Keratinocyte (primary cell): ENCODE measurements at regions not wholly inside any gene's neighbourhood (a gene's known extent, or its start where the extent isn't known, plus 50 kb on each side); places are given as distances from the start of the nearest gene placed in this dataset.

Source experiments
- DNase-seq: peaks from one replicate; pipeline ENCODE4 v3.0.0-alpha.2; 2011; ENCODE audit warnings: low read depth, missing footprints, low spot score
- FAIRE-seq: peaks from 2 replicates; lab custom pipeline; 2011; peaks lifted over from hg19 to GRCh38; lab: Jason Lieb, UNC
- H2AFZ ChIP-seq: 2 replicates; pipeline ENCODE4 v1.6.0; 2012; ENCODE audit warnings: low read length, control low read depth, inconsistent platforms; ENCODE audit not compliant: control insufficient read depth
- H3K27ac ChIP-seq: 2 replicates; pipeline ENCODE4 v1.5.1; 2011; ENCODE audit warnings: low read length; ENCODE audit not compliant: control insufficient read depth, insufficient read depth
- H3K27me3 ChIP-seq: 3 replicates; pipeline ENCODE4 v1.6.0; 2011; ENCODE audit warnings: low read length; ENCODE audit not compliant: control insufficient read depth, insufficient read depth; ENCODE audit errors: extremely low read depth
- H3K36me3 ChIP-seq, 2 experiments: 2 replicates in 1 of 2; 3 replicates in 1 of 2; pipeline ENCODE4 v1.5.1; 2011; ENCODE audit warnings: low read length in 2 of 2, mild to moderate bottlenecking in 1 of 2; ENCODE audit not compliant: control insufficient read depth in 2 of 2, insufficient read depth in 2 of 2; ENCODE audit errors: extremely low read depth in 1 of 2
- H3K4me1 ChIP-seq: 3 replicates; pipeline ENCODE4 v1.5.1; 2011; ENCODE audit warnings: low read length; ENCODE audit not compliant: control insufficient read depth, insufficient read depth; ENCODE audit errors: extremely low read depth
- H3K4me2 ChIP-seq: 3 replicates; pipeline ENCODE4 v1.6.0; 2011; ENCODE audit warnings: low read depth, low read length; ENCODE audit not compliant: control insufficient read depth, insufficient read depth; ENCODE audit errors: extremely low read depth
- H3K4me3 ChIP-seq, 3 experiments: fragments of 200-600 bp in 1 of 3; sonication (generic) in 1 of 3; 2 replicates in 2 of 3; 3 replicates in 1 of 3; pipeline ENCODE4 v1.5.1; 2011 to 2016; ENCODE audit warnings: low read length in 3 of 3, mild to moderate bottlenecking in 3 of 3, control low read depth in 2 of 3, inconsistent platforms in 1 of 3, low read depth in 1 of 3, mixed read lengths in 1 of 3, mixed run types in 1 of 3, moderate library complexity in 1 of 3; ENCODE audit not compliant: control insufficient read depth in 2 of 3, insufficient read depth in 2 of 3; ENCODE audit errors: extremely low read depth in 1 of 3
- H3K79me2 ChIP-seq: 2 replicates; pipeline ENCODE4 v1.6.0; 2012; ENCODE audit warnings: low read length; ENCODE audit not compliant: control insufficient read depth, insufficient read depth
- H3K9ac ChIP-seq: 3 replicates; pipeline ENCODE4 v1.6.0; 2011; ENCODE audit warnings: low read length; ENCODE audit not compliant: control insufficient read depth, insufficient read depth; ENCODE audit errors: extremely low read depth
- H3K9me1 ChIP-seq: 3 replicates; pipeline ENCODE4 v1.6.0; 2011; ENCODE audit warnings: low read length; ENCODE audit not compliant: control insufficient read depth, insufficient read depth; ENCODE audit errors: extremely low read depth
- H3K9me3 ChIP-seq: 2 replicates; pipeline ENCODE4 v1.5.1; 2012; ENCODE audit warnings: low read depth, low read length; ENCODE audit not compliant: control insufficient read depth
- H4K20me1 ChIP-seq: 3 replicates; pipeline ENCODE4 v1.6.0; 2011; ENCODE audit warnings: low read length; ENCODE audit not compliant: control insufficient read depth, insufficient read depth; ENCODE audit errors: extremely low read depth
- EZH2 ChIP-seq: IDR thresholded peaks from one replicate; pipeline ENCODE4 v1.6.1; 2012; ENCODE audit warnings: inconsistent platforms, mild to moderate bottlenecking, low read length, moderate library complexity
- dilution Hi-C: fragments of 300-500 bp; cut with MboI; formaldehyde crosslinking; loops from one replicate; pipeline ENCODE4 v1.7.0; 2020; ENCODE audit warnings: low sequenced_read_pairs; ENCODE audit not compliant: extremely low pct_ligation_motif_present
- TF ChIP-seq, protein P1 (sequence below), 3 experiments: IDR thresholded peaks in 1 of 3; conservative IDR thresholded peaks in 1 of 3; optimal IDR thresholded peaks in 1 of 3; 2 replicates in 2 of 3; 3 replicates in 1 of 3; pipeline versions ENCODE3 to v1.5.1; 2011; ENCODE audit warnings: low read length in 3 of 3, mild to moderate bottlenecking in 3 of 3, moderate library complexity in 2 of 3, control low read depth in 1 of 3, inconsistent platforms in 1 of 3; ENCODE audit not compliant: insufficient read depth in 2 of 3; ENCODE audit errors: extremely low read depth in 1 of 3

GRCh38 chr11:28673691-28674432, 565.7 kb downstream of the METTL15 start:
- no peak overlapping the region for H3K27ac ChIP-seq

DNA sequence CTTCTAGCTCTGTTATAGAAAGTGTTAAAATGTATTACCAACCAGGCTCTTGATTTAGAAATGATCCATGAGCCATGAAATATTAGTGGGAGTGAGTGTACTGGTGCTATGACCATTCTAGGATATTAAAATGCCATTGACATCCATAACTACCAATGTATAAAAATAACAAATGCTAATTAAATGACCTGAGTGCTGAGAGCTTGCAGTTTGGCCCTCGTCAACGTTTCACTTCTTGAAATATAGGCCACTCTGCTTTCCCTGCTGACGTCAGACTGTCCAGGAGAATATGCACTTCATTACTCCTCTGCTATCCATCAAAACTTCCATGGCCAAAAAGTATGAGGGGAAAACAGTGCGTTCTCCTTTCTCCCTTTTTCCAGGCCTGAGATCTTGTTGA, 563.1 kb downstream of the METTL15 start:
- Histone ChIP-seq H3K79me2 (no peaks in the 10 kb centered on the region), H2AFZ (no peak overlapping the region), H3K9ac (no peak overlapping the region), H3K4me1 (peaks cover 7% of the 10 kb centered on the region), H3K4me3 (no peak overlapping the region), H3K9me3 (no peaks in the 10 kb centered on the region), H3K36me3 (no peaks in the 10 kb centered on the region), H4K20me1 (no peaks in the 10 kb centered on the region), H3K9me1 (no peaks in the 10 kb centered on the region), H3K27ac (no peak overlapping the region), H3K4me2 (no peak overlapping the region), H3K27me3 (no peaks in the 10 kb centered on the region)
- TF ChIP-seq EZH2 = no peak
- TF ChIP-seq, protein P1, sequence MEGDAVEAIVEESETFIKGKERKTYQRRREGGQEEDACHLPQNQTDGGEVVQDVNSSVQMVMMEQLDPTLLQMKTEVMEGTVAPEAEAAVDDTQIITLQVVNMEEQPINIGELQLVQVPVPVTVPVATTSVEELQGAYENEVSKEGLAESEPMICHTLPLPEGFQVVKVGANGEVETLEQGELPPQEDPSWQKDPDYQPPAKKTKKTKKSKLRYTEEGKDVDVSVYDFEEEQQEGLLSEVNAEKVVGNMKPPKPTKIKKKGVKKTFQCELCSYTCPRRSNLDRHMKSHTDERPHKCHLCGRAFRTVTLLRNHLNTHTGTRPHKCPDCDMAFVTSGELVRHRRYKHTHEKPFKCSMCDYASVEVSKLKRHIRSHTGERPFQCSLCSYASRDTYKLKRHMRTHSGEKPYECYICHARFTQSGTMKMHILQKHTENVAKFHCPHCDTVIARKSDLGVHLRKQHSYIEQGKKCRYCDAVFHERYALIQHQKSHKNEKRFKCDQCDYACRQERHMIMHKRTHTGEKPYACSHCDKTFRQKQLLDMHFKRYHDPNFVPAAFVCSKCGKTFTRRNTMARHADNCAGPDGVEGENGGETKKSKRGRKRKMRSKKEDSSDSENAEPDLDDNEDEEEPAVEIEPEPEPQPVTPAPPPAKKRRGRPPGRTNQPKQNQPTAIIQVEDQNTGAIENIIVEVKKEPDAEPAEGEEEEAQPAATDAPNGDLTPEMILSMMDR (optimal IDR thresholded peaks at IDR 0.05 in 1 of 3, IDR thresholded peaks at IDR 0.05 in 1 of 3, conservative IDR thresholded peaks at IDR 0.05 in 1 of 3; ENCODE audit: extremely low read depth in 1 of 3, insufficient read depth in 2 of 3, low read length in 3 of 3) = no peak
- FAIRE-seq (no peak), DNase-seq (no peak)
- dilution Hi-C loops = no loop called here

More at GRCh38 chr11:28673691-28674432, 565.7 kb downstream of the METTL15 start:
- no peak overlapping the region for H3K4me3 ChIP-seq
- dilution Hi-C loops = no loop called here
- H2AFZ ChIP-seq = no peak overlapping the region
- FAIRE-seq (peak; percentile 82), DNase-seq (peak; percentile 9)
- H3K4me2 ChIP-seq = no peak overlapping the region
- H3K27me3 ChIP-seq = no peaks in the 10 kb centered on the region
- no peaks in the 10 kb centered on the region for H3K9me1 ChIP-seq
- TF ChIP-seq, protein P1 (optimal IDR thresholded peaks at IDR 0.05 in 1 of 3, IDR thresholded peaks at IDR 0.05 in 1 of 3, conservative IDR thresholded peaks at IDR 0.05 in 1 of 3; ENCODE audit: extremely low read depth in 1 of 3, insufficient read depth in 2 of 3, low read length in 3 of 3) = no peak
- TF ChIP-seq EZH2 = no peak
- peaks cover 7% of the 10 kb centered on the region for H3K4me1 ChIP-seq
- no peaks in the 10 kb centered on the region for H4K20me1 ChIP-seq
- H3K79me2 ChIP-seq = no peaks in the 10 kb centered on the region
- H3K9ac ChIP-seq = no peak overlapping the region
- H3K36me3 ChIP-seq = no peaks in the 10 kb centered on the region
- no peaks in the 10 kb centered on the region for H3K9me3 ChIP-seq
